ENCODE measurements at regions not wholly inside any gene's neighbourhood (a gene's known extent, or its start where the extent isn't known, plus 50 kb on each side); places are given as distances from the start of the nearest gene placed in this dataset.

GRCh38 chr22:48804811-48805301 lies 1022.8 kb downstream of the BRD1 start:
- no peak for DNase-seq

DNA sequence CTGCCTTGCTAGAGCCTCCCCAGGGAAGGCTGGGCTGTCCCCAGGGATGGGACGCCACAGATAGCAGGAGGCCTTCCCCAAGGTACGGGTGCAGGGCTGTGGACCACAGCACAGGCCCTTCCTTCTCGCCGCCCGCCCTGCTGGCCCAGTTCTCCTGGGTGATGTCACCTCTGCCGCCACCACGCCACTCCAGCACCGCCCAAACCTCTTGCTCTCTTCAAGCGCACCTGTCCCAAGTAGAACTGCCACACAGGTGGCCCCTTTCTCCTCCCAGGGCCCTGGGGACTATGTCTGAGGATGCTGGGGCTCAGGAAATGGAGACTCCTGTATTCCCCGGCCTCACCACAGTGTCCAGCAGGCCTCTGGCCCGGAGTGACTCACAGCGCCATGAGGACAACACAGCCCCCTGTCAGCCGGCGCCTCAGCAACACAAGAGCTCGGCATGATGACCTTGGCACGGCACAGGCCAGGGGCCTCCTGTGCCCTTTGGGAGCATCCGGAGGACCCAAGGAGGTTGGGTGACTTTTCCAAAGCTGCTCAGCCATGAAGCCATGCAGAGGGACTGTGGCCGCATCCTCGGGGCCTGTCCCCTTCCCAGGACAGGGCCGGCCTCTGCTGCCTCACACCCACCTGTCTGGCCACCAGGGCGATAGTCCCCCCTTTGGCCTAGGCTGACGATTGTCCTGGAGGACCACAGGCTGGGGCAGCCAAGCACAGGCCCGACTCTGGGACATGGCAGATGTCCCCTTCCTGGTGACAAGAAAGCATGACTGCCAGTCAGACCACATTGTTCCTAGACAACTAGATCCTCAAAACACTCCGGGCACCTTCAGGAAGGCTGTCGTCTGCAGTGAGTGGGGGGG lies 1023.5 kb downstream of the BRD1 start:
- DNase-seq = no peak

DNA sequence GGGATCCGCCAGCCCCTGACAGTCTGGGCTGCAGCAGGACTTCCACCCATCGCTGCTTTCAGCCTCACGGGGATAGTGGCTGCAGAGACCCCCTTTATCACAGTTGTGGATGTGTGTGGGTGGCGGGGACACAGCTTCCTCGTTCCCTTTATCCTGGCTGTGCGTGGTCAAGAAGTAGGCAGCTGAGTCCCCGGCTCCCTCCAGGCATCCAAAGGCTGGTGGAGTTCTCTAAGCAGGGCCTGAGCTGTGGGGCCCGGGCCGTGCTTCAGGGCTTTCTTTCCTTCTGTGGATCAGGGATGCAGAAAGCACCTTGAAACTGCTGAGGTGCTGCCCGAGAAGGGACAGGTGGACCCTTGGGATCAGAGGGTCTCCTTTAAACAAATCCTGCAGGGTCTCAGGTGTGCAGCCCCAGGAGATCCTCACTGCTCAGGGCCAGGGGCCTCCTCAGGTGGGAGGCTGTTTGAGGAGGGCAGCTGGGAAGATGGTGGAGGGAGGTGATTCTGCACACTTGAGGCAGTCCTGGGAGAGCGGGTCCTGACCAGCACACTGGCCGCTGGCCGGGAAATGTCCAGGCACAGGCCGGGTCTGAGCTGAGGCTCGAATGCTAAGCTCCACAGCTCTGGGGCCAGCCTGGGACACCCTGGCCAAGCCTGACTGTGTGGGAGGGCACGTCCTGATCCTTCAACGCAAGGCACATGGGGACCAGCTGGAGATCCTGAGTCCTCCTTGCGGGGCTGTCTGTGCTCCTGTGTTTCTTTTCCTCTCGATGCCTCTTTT lies 1024.3 kb downstream of the BRD1 start:
- no peak for DNase-seq

- DNase-seq = no peak
These were observed 1025.1 kb downstream of the BRD1 start for GRCh38 chr22:48802576-48802975.

GRCh38 chr22:48800886-48801607 lies 1026.6 kb downstream of the BRD1 start:
- DNase-seq = no peak

DNA sequence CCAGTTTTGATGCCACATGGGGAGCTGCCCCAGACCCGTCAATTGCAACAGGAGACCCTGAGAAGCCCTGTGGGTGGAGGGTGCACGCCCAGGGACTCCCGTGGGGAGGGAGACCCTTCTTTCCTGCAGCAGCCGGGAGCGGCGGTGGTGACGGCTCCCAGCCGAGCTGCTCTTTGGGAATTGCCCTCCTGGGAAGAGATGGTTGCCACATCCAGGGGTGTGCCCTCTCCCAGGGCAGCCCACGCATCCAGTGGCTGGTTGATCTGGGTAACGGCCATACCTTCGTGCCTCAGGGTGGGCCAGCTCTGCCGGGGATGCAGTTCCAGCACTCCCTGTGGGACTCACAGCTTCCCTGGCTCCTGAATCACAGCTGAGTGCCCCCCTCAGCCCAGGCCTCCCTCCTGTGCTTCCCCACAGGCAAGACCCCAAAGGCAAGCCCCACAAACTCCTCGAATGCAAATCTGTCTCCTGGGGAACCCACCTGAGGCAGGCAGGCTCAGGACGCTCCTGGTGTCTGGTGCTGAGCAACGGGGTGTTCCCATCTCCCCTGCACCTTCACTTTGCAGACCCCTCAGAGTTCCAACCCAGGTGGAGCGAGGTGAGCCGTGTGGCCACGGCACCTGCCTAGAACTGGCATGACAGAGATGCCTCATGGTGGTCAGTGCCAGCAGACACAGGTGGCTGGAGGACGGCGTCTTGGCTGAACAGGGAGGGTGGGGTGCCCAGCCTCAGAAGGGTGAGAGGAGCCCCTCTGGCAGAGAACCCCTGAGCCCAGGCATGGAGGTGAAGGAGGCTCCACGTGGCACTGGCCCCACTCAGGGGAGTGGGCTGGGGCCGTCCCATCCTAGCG lies 1027.4 kb downstream of the BRD1 start:
- no peak for DNase-seq

- no peak for DNase-seq
These were observed 1028.3 kb downstream of the BRD1 start for GRCh38 chr22:48799227-48799970.

GRCh38 chr22:48798281-48799226 lies 1029.1 kb downstream of the BRD1 start:
- DNase-seq = no peak

- DNase-seq = no peak
These were observed 1029.9 kb downstream of the BRD1 start for GRCh38 chr22:48797731-48798130.

DNA sequence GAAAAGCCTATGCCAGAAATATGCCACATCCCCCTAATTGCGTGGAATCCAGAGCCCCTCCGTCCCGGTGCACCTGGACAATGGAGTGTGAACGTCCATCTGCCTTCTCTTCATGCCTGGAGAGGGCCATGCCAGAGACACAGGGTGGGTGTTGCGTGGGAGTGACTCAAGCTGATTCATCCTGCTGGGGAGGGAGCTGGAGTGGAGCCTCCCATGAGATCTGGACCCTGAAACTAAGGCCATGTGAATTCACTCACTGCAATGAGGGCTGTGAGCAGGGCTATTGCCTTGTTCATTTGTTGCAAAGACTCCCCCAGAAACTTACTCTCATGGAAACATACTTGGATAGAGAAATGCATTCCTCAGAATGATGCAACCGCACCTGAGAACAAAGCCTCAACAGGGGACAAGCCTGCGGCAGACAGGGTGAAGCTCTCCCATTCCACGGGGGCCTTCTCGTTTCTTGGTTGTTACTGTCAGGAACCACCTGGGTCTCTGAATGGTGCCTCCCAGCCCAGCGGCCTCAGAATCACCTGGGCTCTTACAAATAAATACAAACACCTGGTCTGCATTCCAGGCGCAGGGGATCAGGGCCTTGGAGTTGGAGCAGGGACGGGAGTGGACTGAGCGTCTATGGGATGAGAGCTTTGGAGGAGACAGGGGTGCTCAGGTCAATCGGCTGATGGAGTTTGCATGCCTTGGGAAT lies 1031.2 kb downstream of the BRD1 start:
- DNase-seq = no peak

GRCh38 chr22:48795664-48796063 lies 1032.0 kb downstream of the BRD1 start:
- DNase-seq = no peak

GRCh38 chr22:48794906-48795305 lies 1032.8 kb downstream of the BRD1 start:
- DNase-seq = no peak

DNA sequence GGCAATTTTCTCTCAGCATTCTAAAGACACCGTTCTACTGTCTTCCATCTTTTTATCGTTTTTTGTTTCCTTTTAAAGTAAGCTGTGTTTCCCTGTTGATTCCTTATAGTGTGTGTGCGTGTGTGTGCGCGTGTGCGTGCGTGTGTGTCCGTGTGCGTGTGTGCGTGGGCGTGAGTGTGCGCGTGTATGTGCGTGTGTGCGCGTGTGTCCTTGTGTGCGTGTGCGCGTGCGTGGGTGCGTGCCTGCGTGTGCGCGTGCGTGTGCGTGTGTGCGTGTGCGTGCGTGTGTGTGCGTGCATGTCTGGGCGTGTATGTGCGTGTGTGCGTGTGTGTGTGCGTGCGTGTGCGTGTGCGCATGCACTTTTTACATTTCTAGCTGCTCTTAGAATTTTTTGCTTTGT lies 1033.7 kb downstream of the BRD1 start:
- DNase-seq = no peak

DNA sequence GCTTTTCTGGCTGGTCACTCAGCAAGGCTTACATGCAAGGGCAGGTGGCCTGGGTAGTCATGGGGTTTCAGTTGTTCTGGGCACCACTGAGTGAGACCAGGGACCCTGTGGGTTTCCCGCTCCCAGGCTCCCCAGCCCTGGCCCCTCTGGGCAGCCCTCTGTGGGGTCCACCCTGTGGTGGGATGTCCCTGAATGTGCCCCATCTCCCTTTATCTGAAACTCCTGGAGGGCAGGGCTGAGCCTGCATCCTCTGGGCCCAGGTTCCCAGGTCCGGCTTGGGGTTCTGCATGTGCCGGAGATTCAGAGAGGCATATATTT lies 1041.0 kb downstream of the BRD1 start:
- no peak for DNase-seq

GRCh38 chr22:48785792-48786678 lies 1041.6 kb downstream of the BRD1 start:
- DNase-seq = no peak

DNA sequence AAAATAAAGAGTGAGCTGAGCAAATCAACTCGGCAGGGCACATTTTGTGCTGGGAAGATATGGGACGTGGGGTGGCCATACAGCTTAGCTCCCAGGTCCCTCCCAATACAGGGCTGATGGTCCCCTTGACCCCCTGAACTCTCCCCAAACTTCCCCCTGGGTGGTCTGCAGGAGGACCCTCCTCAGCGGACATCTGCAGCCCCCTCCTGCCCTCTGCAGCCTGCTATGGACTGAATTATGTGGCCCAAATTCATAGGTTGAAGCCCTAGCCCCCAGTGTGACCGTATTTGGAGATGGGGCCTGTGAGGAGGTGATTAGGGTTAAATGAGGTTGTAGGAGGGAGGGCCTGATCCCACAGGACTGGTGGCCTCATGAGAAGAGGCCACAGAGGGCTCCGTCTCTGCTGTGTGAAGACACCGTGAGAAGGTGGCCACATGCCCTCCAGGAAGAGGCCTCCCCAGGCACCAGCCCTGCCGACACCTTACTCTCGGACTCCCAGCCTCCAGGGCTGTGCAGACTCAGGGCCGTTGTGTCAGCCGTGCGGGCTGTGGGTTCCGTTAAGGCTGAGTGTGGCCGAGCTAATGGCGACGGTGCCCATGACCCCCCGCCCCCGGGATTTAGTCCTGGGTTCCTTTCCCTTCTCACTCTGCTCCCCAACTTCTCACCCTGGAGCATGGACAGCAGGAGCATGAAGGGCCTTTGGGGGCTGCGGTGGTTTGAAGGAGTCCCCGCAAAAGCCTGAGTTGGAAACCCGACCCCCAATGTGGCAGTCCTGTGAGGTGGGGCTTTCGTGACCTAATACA lies 1042.8 kb downstream of the BRD1 start:
- no peak for DNase-seq

- DNase-seq = no peak
These were observed 1043.8 kb downstream of the BRD1 start for GRCh38 chr22:48783821-48784266.

All from activated CD4-positive, alpha-beta T cell treated with anti-CD3 and anti-CD28 coated beads for 1 hour (primary cell).